Islet precursor cell (in vitro differentiated cells): ENCODE measurements at regions not wholly inside any gene's neighbourhood (a gene's known extent, or its start where the extent isn't known, plus 50 kb on each side); places are given as distances from the start of the nearest gene placed in this dataset.
"Not testable (repeated sequence)": the region's sequence is repeated elsewhere in the genome, so short reads cannot be mapped to it uniquely, and the experiment has no call there.

ENCODE experiments used
- DNase-seq: peaks from one replicate; pipeline ENCODE4 v3.0.0-alpha.2; 2018

GRCh38 chr21:6486821-6487220 is 4034.6 kb upstream of the TPTE start:
- not testable (repeated sequence) for DNase-seq

- DNase-seq: not testable (repeated sequence)
Observed at GRCh38 chr21:6492691-6493090, 4028.7 kb upstream of the TPTE start.

- DNase-seq: not testable (repeated sequence)
Observed at GRCh38 chr21:6493957-6494356, 4027.4 kb upstream of the TPTE start.

GRCh38 chr21:6496356-6496755 is 4025.0 kb upstream of the TPTE start:
- DNase-seq: not testable (repeated sequence)

- peak; percentile 7 for DNase-seq
Observed at GRCh38 chr21:6498716-6499115, 4022.7 kb upstream of the TPTE start.

- not testable (repeated sequence) for DNase-seq
Observed at GRCh38 chr21:6499128-6499826, 4022.1 kb upstream of the TPTE start.

- not testable (repeated sequence) for DNase-seq
Observed at GRCh38 chr21:6499866-6500265, 4021.5 kb upstream of the TPTE start.

GRCh38 chr21:6500681-6501080 is 4020.7 kb upstream of the TPTE start:
- not testable (repeated sequence) for DNase-seq

GRCh38 chr21:6506167-6506894 is 4015.1 kb upstream of the TPTE start:
- DNase-seq: not testable (repeated sequence)

GRCh38 chr21:6507632-6508031 is 4013.8 kb upstream of the TPTE start:
- DNase-seq: not testable (repeated sequence)

GRCh38 chr21:6521777-6522176 is 3999.6 kb upstream of the TPTE start:
- DNase-seq: not testable (repeated sequence)

- not testable (repeated sequence) for DNase-seq
Observed at GRCh38 chr21:6526213-6526612, 3995.2 kb upstream of the TPTE start.

GRCh38 chr21:6530655-6531054 is 3990.7 kb upstream of the TPTE start:
- not testable (repeated sequence) for DNase-seq

- not testable (repeated sequence) for DNase-seq
Observed at GRCh38 chr21:6533261-6533660, 3988.1 kb upstream of the TPTE start.

- DNase-seq: not testable (repeated sequence)
Observed at GRCh38 chr21:6538320-6538719, 3983.1 kb upstream of the TPTE start.

GRCh38 chr21:6539688-6540087 is 3981.7 kb upstream of the TPTE start:
- DNase-seq: not testable (repeated sequence)

GRCh38 chr21:6541036-6541435 is 3980.3 kb upstream of the TPTE start:
- not testable (repeated sequence) for DNase-seq

GRCh38 chr21:6545288-6545687 is 3976.1 kb upstream of the TPTE start:
- DNase-seq: not testable (repeated sequence)

- DNase-seq: not testable (repeated sequence)
Observed at GRCh38 chr21:6551045-6551444, 3970.3 kb upstream of the TPTE start.

- DNase-seq: not testable (repeated sequence)
Observed at GRCh38 chr21:6553505-6554376, 3967.6 kb upstream of the TPTE start.

GRCh38 chr21:6554377-6554864 is 3967.0 kb upstream of the TPTE start:
- not testable (repeated sequence) for DNase-seq

- not testable (repeated sequence) for DNase-seq
Observed at GRCh38 chr21:6556516-6556915, 3964.9 kb upstream of the TPTE start.

- DNase-seq: not testable (repeated sequence)
Observed at GRCh38 chr21:6557415-6557814, 3964.0 kb upstream of the TPTE start.
